ENCODE measurements at regions not wholly inside any gene's neighbourhood (a gene's known extent, or its start where the extent isn't known, plus 50 kb on each side); places are given as distances from the start of the nearest gene placed in this dataset.
A peak's percentile ranks its signal among the peaks of the same experiment; 100 is the strongest.
"Not testable (repeated sequence)": the region's sequence is repeated elsewhere in the genome, so short reads cannot be mapped to it uniquely, and the experiment has no call there.

- H3K4me1 ChIP-seq (ENCODE audit: control insufficient read depth in 5 of 5, insufficient read depth in 5 of 5, low read length in 5 of 5); H3K9me3 ChIP-seq (ENCODE audit: control insufficient read depth in 5 of 5, low read length in 5 of 5); H3K36me3 ChIP-seq (ENCODE audit: control insufficient read depth in 5 of 5, insufficient read depth in 5 of 5, low read length in 5 of 5); H3K9ac ChIP-seq (ENCODE audit: low read length in 5 of 5); H3K27me3 ChIP-seq (ENCODE audit: control insufficient read depth in 5 of 5, insufficient read depth in 4 of 5, low read length in 5 of 5); H3K27ac ChIP-seq (ENCODE audit: low read depth, low read length); H3K4me3 ChIP-seq (ENCODE audit: low read depth in 1 of 5, low read length in 5 of 5): not testable (repeated sequence)
These were observed 80.7 kb upstream of the ABHD2 start for GRCh38 chr15:89007527-89007926.

DNA sequence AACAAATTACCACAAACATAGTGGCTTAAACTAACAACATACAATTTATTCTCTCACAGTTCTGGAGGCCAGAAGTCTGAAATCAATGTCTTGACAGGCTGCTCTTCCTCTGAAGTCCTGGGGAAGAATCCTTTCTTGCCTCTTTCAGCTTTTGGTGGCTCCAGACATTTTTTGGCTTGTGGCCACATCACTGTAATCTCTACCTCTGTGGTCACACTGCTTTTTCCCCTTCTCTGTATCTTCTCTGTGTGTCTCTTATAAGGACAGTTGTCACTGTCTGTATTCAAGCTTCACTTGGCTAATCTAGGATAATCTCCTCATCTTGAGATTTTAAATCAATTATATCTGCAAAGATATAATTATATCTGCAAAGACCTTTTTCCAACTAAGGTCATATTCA is 80.3 kb upstream of the ABHD2 start:
- H3K4me1 ChIP-seq (ENCODE audit: control insufficient read depth in 5 of 5, insufficient read depth in 5 of 5, low read length in 5 of 5): no peaks in the 10 kb centered on the region
- H3K27me3 ChIP-seq (ENCODE audit: control insufficient read depth in 5 of 5, insufficient read depth in 4 of 5, low read length in 5 of 5): no peaks in the 10 kb centered on the region
- no peaks in the 10 kb centered on the region for H3K36me3 ChIP-seq (ENCODE audit: control insufficient read depth in 5 of 5, insufficient read depth in 5 of 5, low read length in 5 of 5)
- no peak overlapping the region for H3K4me3 ChIP-seq (ENCODE audit: low read depth in 1 of 5, low read length in 5 of 5)
- H3K9me3 ChIP-seq (ENCODE audit: control insufficient read depth in 5 of 5, low read length in 5 of 5): no peaks in the 10 kb centered on the region
- no peak overlapping the region for H3K9ac ChIP-seq (ENCODE audit: low read length in 5 of 5)
- H3K27ac ChIP-seq (ENCODE audit: low read depth, low read length): no peak overlapping the region

DNA sequence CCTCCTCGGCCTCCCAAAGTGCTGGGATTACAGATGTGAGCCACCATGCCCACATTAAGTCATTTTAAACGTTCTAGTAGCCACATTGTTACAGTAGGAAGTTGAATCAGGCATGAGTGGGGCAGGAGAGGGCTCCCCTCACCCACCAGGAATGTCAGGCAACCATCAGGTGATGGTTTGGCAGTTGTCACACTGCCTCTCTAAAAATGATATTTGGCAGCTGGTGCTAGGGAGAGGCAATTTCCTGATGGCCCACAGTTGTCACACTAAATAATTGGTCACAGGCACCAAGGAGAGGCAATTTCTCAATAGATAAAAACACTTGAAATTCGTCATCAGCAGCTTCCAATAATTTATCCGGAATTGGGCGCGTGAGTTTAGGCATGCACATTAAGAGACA is 79.2 kb upstream of the ABHD2 start:
- Histone ChIP-seq H3K9ac (ENCODE audit: low read length in 5 of 5) (no peak overlapping the region), H3K27ac (ENCODE audit: low read depth, low read length) (no peak overlapping the region)

GRCh38 chr15:89015412-89016097 is 72.7 kb upstream of the ABHD2 start:
- Histone ChIP-seq H3K36me3 (ENCODE audit: control insufficient read depth in 5 of 5, insufficient read depth in 5 of 5, low read length in 5 of 5) (no peaks in the 10 kb centered on the region), H3K4me1 (ENCODE audit: control insufficient read depth in 5 of 5, insufficient read depth in 5 of 5, low read length in 5 of 5) (peaks cover 11 to 33% (median 31%) of the 10 kb centered on the region in 5 donors), H3K27ac (ENCODE audit: low read depth, low read length) (no peak overlapping the region), H3K9me3 (ENCODE audit: control insufficient read depth in 5 of 5, low read length in 5 of 5) (no peaks in the 10 kb centered on the region), H3K4me3 (ENCODE audit: low read depth in 1 of 5, low read length in 5 of 5) (no peak overlapping the region), H3K27me3 (ENCODE audit: control insufficient read depth in 5 of 5, insufficient read depth in 4 of 5, low read length in 5 of 5) (no peaks in the 10 kb centered on the region), H3K9ac (ENCODE audit: low read length in 5 of 5) (no peak overlapping the region)

More for the DNA sequence above, 79.2 kb upstream of the ABHD2 start:
- Histone ChIP-seq H3K27me3 (ENCODE audit: control insufficient read depth in 5 of 5, insufficient read depth in 4 of 5, low read length in 5 of 5) (no peaks in the 10 kb centered on the region), H3K4me3 (ENCODE audit: low read depth in 1 of 5, low read length in 5 of 5) (no peak overlapping the region), H3K36me3 (ENCODE audit: control insufficient read depth in 5 of 5, insufficient read depth in 5 of 5, low read length in 5 of 5) (no peaks in the 10 kb centered on the region), H3K9me3 (ENCODE audit: control insufficient read depth in 5 of 5, low read length in 5 of 5) (no peaks in the 10 kb centered on the region), H3K4me1 (ENCODE audit: control insufficient read depth in 5 of 5, insufficient read depth in 5 of 5, low read length in 5 of 5) (no peaks in the 10 kb centered on the region)

GRCh38 chr15:89016549-89017041 is 71.7 kb upstream of the ABHD2 start:
- Histone ChIP-seq H3K4me3 (ENCODE audit: low read depth in 1 of 5, low read length in 5 of 5) (no peak overlapping the region), H3K27ac (ENCODE audit: low read depth, low read length) (no peak overlapping the region)

GRCh38 chr15:89017370-89018066 is 70.7 kb upstream of the ABHD2 start:
- Histone ChIP-seq H3K9me3 (ENCODE audit: control insufficient read depth in 5 of 5, low read length in 5 of 5) (no peaks in the 10 kb centered on the region), H3K27ac (ENCODE audit: low read depth, low read length) (peak overlapping the region; percentile 98), H3K4me1 (ENCODE audit: control insufficient read depth in 5 of 5, insufficient read depth in 5 of 5, low read length in 5 of 5) (peaks cover 11 to 44% (median 36%) of the 10 kb centered on the region in 5 donors), H3K27me3 (ENCODE audit: control insufficient read depth in 5 of 5, insufficient read depth in 4 of 5, low read length in 5 of 5) (no peaks in the 10 kb centered on the region), H3K9ac (ENCODE audit: low read length in 5 of 5) (peak overlapping the region in 4 of 5 donors; percentile 41 to 81 (median 61)), H3K4me3 (ENCODE audit: low read depth in 1 of 5, low read length in 5 of 5) (peak overlapping the region; percentile 51 to 66 (median 57)), H3K36me3 (ENCODE audit: control insufficient read depth in 5 of 5, insufficient read depth in 5 of 5, low read length in 5 of 5) (no peaks in the 10 kb centered on the region)

More at GRCh38 chr15:89016549-89017041, 71.7 kb upstream of the ABHD2 start:
- Histone ChIP-seq H3K9me3 (ENCODE audit: control insufficient read depth in 5 of 5, low read length in 5 of 5) (no peaks in the 10 kb centered on the region), H3K27me3 (ENCODE audit: control insufficient read depth in 5 of 5, insufficient read depth in 4 of 5, low read length in 5 of 5) (no peaks in the 10 kb centered on the region), H3K36me3 (ENCODE audit: control insufficient read depth in 5 of 5, insufficient read depth in 5 of 5, low read length in 5 of 5) (no peaks in the 10 kb centered on the region), H3K9ac (ENCODE audit: low read length in 5 of 5) (no peak overlapping the region), H3K4me1 (ENCODE audit: control insufficient read depth in 5 of 5, insufficient read depth in 5 of 5, low read length in 5 of 5) (peaks cover 11 to 40% (median 36%) of the 10 kb centered on the region in 5 donors)

DNA sequence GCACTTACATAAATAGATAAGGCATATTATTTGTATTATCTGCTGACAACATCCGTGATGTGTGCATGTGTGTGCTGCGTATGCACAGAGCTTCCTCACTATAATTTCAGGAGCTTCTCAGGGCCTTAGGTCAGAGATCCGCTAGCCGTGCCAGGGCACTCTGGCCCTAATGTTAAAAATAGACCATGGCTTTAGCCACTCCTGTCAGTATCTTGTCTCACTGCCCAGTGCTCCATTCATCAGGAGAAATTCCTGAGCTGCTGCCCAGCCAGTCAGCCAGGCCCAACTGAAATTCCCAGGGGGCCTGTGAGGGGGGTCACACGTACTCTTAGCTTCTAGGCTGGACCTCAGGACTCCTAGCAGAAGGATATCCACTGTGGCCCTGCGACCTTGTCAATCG is 70.0 kb upstream of the ABHD2 start:
- Histone ChIP-seq H3K9ac (ENCODE audit: low read length in 5 of 5) (peak overlapping the region in 4 of 5 donors; percentile 28 to 81 (median 61)), H3K36me3 (ENCODE audit: control insufficient read depth in 5 of 5, insufficient read depth in 5 of 5, low read length in 5 of 5) (no peaks in the 10 kb centered on the region), H3K27ac (ENCODE audit: low read depth, low read length) (peak overlapping the region; percentile 98), H3K4me1 (ENCODE audit: control insufficient read depth in 5 of 5, insufficient read depth in 5 of 5, low read length in 5 of 5) (peaks cover 11 to 44% (median 36%) of the 10 kb centered on the region in 5 donors), H3K4me3 (ENCODE audit: low read depth in 1 of 5, low read length in 5 of 5) (peak overlapping the region in 2 of 5 donors; percentile 65 to 66), H3K9me3 (ENCODE audit: control insufficient read depth in 5 of 5, low read length in 5 of 5) (no peaks in the 10 kb centered on the region), H3K27me3 (ENCODE audit: control insufficient read depth in 5 of 5, insufficient read depth in 4 of 5, low read length in 5 of 5) (no peaks in the 10 kb centered on the region)

- H3K27ac ChIP-seq (ENCODE audit: low read depth, low read length): peak overlapping the region; percentile 98
- H3K9me3 ChIP-seq (ENCODE audit: control insufficient read depth in 5 of 5, low read length in 5 of 5): peaks cover 0 to 3% (median 0%) of the 10 kb centered on the region in 5 donors
- peaks cover 11 to 44% (median 36%) of the 10 kb centered on the region in 5 donors for H3K4me1 ChIP-seq (ENCODE audit: control insufficient read depth in 5 of 5, insufficient read depth in 5 of 5, low read length in 5 of 5)
- no peaks in the 10 kb centered on the region for H3K36me3 ChIP-seq (ENCODE audit: control insufficient read depth in 5 of 5, insufficient read depth in 5 of 5, low read length in 5 of 5)
- H3K9ac ChIP-seq (ENCODE audit: low read length in 5 of 5): no peak overlapping the region
- no peak overlapping the region for H3K4me3 ChIP-seq (ENCODE audit: low read depth in 1 of 5, low read length in 5 of 5)
- H3K27me3 ChIP-seq (ENCODE audit: control insufficient read depth in 5 of 5, insufficient read depth in 4 of 5, low read length in 5 of 5): no peaks in the 10 kb centered on the region
These were observed 68.8 kb upstream of the ABHD2 start for GRCh38 chr15:89019436-89019835.

GRCh38 chr15:89021224-89021623 is 67.0 kb upstream of the ABHD2 start:
- Histone ChIP-seq H3K4me1 (ENCODE audit: control insufficient read depth in 5 of 5, insufficient read depth in 5 of 5, low read length in 5 of 5) (peaks cover 11 to 44% (median 36%) of the 10 kb centered on the region in 5 donors), H3K27me3 (ENCODE audit: control insufficient read depth in 5 of 5, insufficient read depth in 4 of 5, low read length in 5 of 5) (no peaks in the 10 kb centered on the region), H3K36me3 (ENCODE audit: control insufficient read depth in 5 of 5, insufficient read depth in 5 of 5, low read length in 5 of 5) (no peaks in the 10 kb centered on the region), H3K27ac (ENCODE audit: low read depth, low read length) (peak overlapping the region; percentile 69), H3K9ac (ENCODE audit: low read length in 5 of 5) (no peak overlapping the region), H3K4me3 (ENCODE audit: low read depth in 1 of 5, low read length in 5 of 5) (no peak overlapping the region), H3K9me3 (ENCODE audit: control insufficient read depth in 5 of 5, low read length in 5 of 5) (peaks cover 0 to 16% (median 6%) of the 10 kb centered on the region in 5 donors)

GRCh38 chr15:89021886-89022285 is 66.4 kb upstream of the ABHD2 start:
- peaks cover 0 to 16% (median 7%) of the 10 kb centered on the region in 5 donors for H3K9me3 ChIP-seq (ENCODE audit: control insufficient read depth in 5 of 5, low read length in 5 of 5)
- peak overlapping the region; percentile 69 for H3K27ac ChIP-seq (ENCODE audit: low read depth, low read length)
- H3K4me1 ChIP-seq (ENCODE audit: control insufficient read depth in 5 of 5, insufficient read depth in 5 of 5, low read length in 5 of 5): peaks cover 11 to 40% (median 33%) of the 10 kb centered on the region in 5 donors
- not testable (repeated sequence) for H3K9ac ChIP-seq (ENCODE audit: low read length in 5 of 5); H3K4me3 ChIP-seq (ENCODE audit: low read depth in 1 of 5, low read length in 5 of 5); H3K27me3 ChIP-seq (ENCODE audit: control insufficient read depth in 5 of 5, insufficient read depth in 4 of 5, low read length in 5 of 5); H3K36me3 ChIP-seq (ENCODE audit: control insufficient read depth in 5 of 5, insufficient read depth in 5 of 5, low read length in 5 of 5)
